ENCODE measurements at regions not wholly inside any gene's neighbourhood (a gene's known extent, or its start where the extent isn't known, plus 50 kb on each side); places are given as distances from the start of the nearest gene placed in this dataset.

- H3K9me3 Mint-ChIP-seq, result no peaks in the 10 kb centered on the region
- H3K4me1 Mint-ChIP-seq (ENCODE audit: low read depth), result no peaks in the 10 kb centered on the region
- TF ChIP-seq CTCF (IDR thresholded peaks at IDR 0.05), result no peak
- no peak overlapping the region for H3K27ac Mint-ChIP-seq
- H3K36me3 Mint-ChIP-seq (ENCODE audit: low read depth), result no peaks in the 10 kb centered on the region
- peaks cover 55% of the 10 kb centered on the region for H3K27me3 Mint-ChIP-seq (ENCODE audit: insufficient read depth)
- H3K4me3 Mint-ChIP-seq, result no peak overlapping the region
- no peak for DNase-seq
Measured at GRCh38 chr15:70166506-70167087, 68.9 kb upstream of the TLE3 start.

GRCh38 chr15:70165716-70166284, 68.1 kb upstream of the TLE3 start:
- Mint-ChIP-seq H3K36me3 (ENCODE audit: low read depth) (no peaks in the 10 kb centered on the region), H3K9me3 (no peaks in the 10 kb centered on the region), H3K27me3 (ENCODE audit: insufficient read depth) (peaks cover 55% of the 10 kb centered on the region), H3K27ac (no peak overlapping the region), H3K4me1 (ENCODE audit: low read depth) (peaks cover 2% of the 10 kb centered on the region), H3K4me3 (no peak overlapping the region)
- no peak for DNase-seq
- no peak for TF ChIP-seq CTCF (IDR thresholded peaks at IDR 0.05)

GRCh38 chr15:70164910-70165715, 67.4 kb upstream of the TLE3 start:
- Mint-ChIP-seq H3K4me1 (ENCODE audit: low read depth) (peaks cover 9% of the 10 kb centered on the region), H3K4me3 (no peak overlapping the region), H3K27me3 (ENCODE audit: insufficient read depth) (peaks cover 50% of the 10 kb centered on the region), H3K9me3 (no peaks in the 10 kb centered on the region), H3K36me3 (ENCODE audit: low read depth) (no peaks in the 10 kb centered on the region), H3K27ac (no peak overlapping the region)
- TF ChIP-seq CTCF (IDR thresholded peaks at IDR 0.05), result no peak
- no peak for DNase-seq

- no peak for TF ChIP-seq CTCF (IDR thresholded peaks at IDR 0.05)
- Mint-ChIP-seq H3K4me1 (ENCODE audit: low read depth) (peaks cover 14% of the 10 kb centered on the region), H3K27ac (no peak overlapping the region), H3K36me3 (ENCODE audit: low read depth) (no peaks in the 10 kb centered on the region), H3K27me3 (ENCODE audit: insufficient read depth) (peaks cover 45% of the 10 kb centered on the region), H3K4me3 (no peak overlapping the region), H3K9me3 (no peaks in the 10 kb centered on the region)
- DNase-seq, result no peak
Measured at GRCh38 chr15:70164156-70164900, 66.6 kb upstream of the TLE3 start.

- DNase-seq, result no peak
- TF ChIP-seq CTCF (IDR thresholded peaks at IDR 0.05), result no peak
- Mint-ChIP-seq H3K4me3 (no peak overlapping the region), H3K27ac (no peak overlapping the region), H3K4me1 (ENCODE audit: low read depth) (peaks cover 30% of the 10 kb centered on the region), H3K9me3 (no peaks in the 10 kb centered on the region), H3K36me3 (ENCODE audit: low read depth) (no peaks in the 10 kb centered on the region), H3K27me3 (ENCODE audit: insufficient read depth) (peaks cover 41% of the 10 kb centered on the region)
Measured at GRCh38 chr15:70160803-70161565, 63.3 kb upstream of the TLE3 start.
